Caco-2 (cell line): ENCODE measurements at regions not wholly inside any gene's neighbourhood (a gene's known extent, or its start where the extent isn't known, plus 50 kb on each side); places are given as distances from the start of the nearest gene placed in this dataset.

Experiments
- BruUV-seq: library from RNA; stranded (reverse); fragments of 400-500 nt; replicated peaks from 2 replicates; lab custom pipeline; 2021; lab: Mats Ljungman, UMichigan
- CTCF ChIA-PET: fragments of 300-600 bp; sonication (Branson Sonifier 250); formaldehyde crosslinking; loops from one replicate; lab custom pipeline; 2022; ENCODE audit warnings: antibody characterized with exemption; lab: Charles Lee
- POLR2A ChIA-PET: fragments of 300-600 bp; sonication (Branson Sonifier 250); formaldehyde crosslinking; loops from one replicate; lab custom pipeline; 2022; ENCODE audit warnings: antibody characterized with exemption; lab: Charles Lee
- DNase-seq, 2 experiments: peaks; one replicate each; pipeline versions ENCODE4 v3.0.0 to v3.0.0-alpha.2; 2020 to 2022
- H3K27me3 ChIP-seq: replicated peaks from 2 replicates; pipeline ENCODE4 v1.6.0; 2011; ENCODE audit warnings: low read length; ENCODE audit not compliant: control insufficient read depth, insufficient read depth
- H3K36me3 ChIP-seq: 2 replicates; pipeline ENCODE4 v1.5.1; 2011; ENCODE audit warnings: low read length; ENCODE audit not compliant: control insufficient read depth, insufficient read depth
- H3K4me1 ChIP-seq: fragments of 250-450 bp; sonication (Bioruptor Pico); 2 replicates; pipeline ENCODE4 v1.5.1; 2020; ENCODE audit warnings: mild to moderate bottlenecking
- H3K4me3 ChIP-seq: 2 replicates; pipeline ENCODE4 v1.5.1; 2011; ENCODE audit warnings: low read depth, mild to moderate bottlenecking, control low read depth, low read length
- H3K9me3 ChIP-seq: fragments of 250-450 bp; sonication (Bioruptor Pico); 2 replicates; pipeline ENCODE4 v1.5.1; 2020; ENCODE audit warnings: mild to moderate bottlenecking, moderate library complexity
- H3K27ac Mint-ChIP-seq: one replicate; pipeline ENCODE4 v1.8.0; 2022; ENCODE audit warnings: mixed read lengths; ENCODE audit not compliant: unreplicated experiment
- H3K27me3 Mint-ChIP-seq: one replicate; pipeline ENCODE4 v1.8.0; 2022; ENCODE audit warnings: mixed read lengths; ENCODE audit not compliant: insufficient read depth, unreplicated experiment
- H3K36me3 Mint-ChIP-seq: one replicate; pipeline ENCODE4 v1.8.0; 2022; ENCODE audit warnings: mild to moderate bottlenecking, mixed read lengths; ENCODE audit not compliant: insufficient read depth, unreplicated experiment
- H3K4me1 Mint-ChIP-seq: one replicate; pipeline ENCODE4 v1.8.0; 2022; ENCODE audit warnings: low read depth, mixed read lengths; ENCODE audit not compliant: unreplicated experiment
- H3K4me3 Mint-ChIP-seq: one replicate; pipeline ENCODE4 v1.8.0; 2022; ENCODE audit warnings: mild to moderate bottlenecking, moderate library complexity, mixed read lengths; ENCODE audit not compliant: unreplicated experiment
- H3K9me3 Mint-ChIP-seq: one replicate; pipeline ENCODE4 v1.8.0; 2022; ENCODE audit warnings: mixed read lengths; ENCODE audit not compliant: unreplicated experiment
- CTCF ChIP-seq, 2 experiments: fragments of 200-600 bp in 1 of 2; IDR thresholded peaks; 1 replicate in 1 of 2; 2 replicates in 1 of 2; pipeline versions ENCODE4 v1.5.1 to v1.8.0; 2011 to 2022; ENCODE audit warnings: antibody characterized with exemption in 1 of 2, control low read depth in 1 of 2, inconsistent platforms in 1 of 2, low read depth in 1 of 2, low read length in 1 of 2, mild to moderate bottlenecking in 1 of 2, moderate library complexity in 1 of 2; ENCODE audit not compliant: insufficient read depth in 1 of 2, severe bottlenecking in 1 of 2, unreplicated experiment in 1 of 2
- intact Hi-C: fragments of 100-400 bp; cut with micrococcal nuclease; formaldehyde crosslinking; loops from one replicate; pipeline ENCODE4 v1.10.0; 2022; ENCODE audit not compliant: unreplicated experiment

- H3K36me3 Mint-ChIP-seq: no peaks in the 10 kb centered on the region
- DNase-seq: no peak
- H3K9me3 Mint-ChIP-seq: no peaks in the 10 kb centered on the region
- H3K9me3 ChIP-seq: no peaks in the 10 kb centered on the region
- ChIA-PET CTCF (no interaction called here), POLR2A (no interaction called here)
- no peak overlapping the region for H3K4me3 Mint-ChIP-seq
- H3K27ac Mint-ChIP-seq: no peak overlapping the region
- H3K4me3 ChIP-seq: no peak overlapping the region
- H3K27me3 ChIP-seq: no peaks in the 10 kb centered on the region
- H3K36me3 ChIP-seq: no peaks in the 10 kb centered on the region
- intact Hi-C loops: no loop called here
- peaks cover 3% of the 10 kb centered on the region for H3K27me3 Mint-ChIP-seq
- no peaks in the 10 kb centered on the region for H3K4me1 Mint-ChIP-seq
- no TSS peak for BruUV-seq
- no peak for TF ChIP-seq CTCF (IDR thresholded peaks at IDR 0.05; ENCODE audit: insufficient read depth in 1 of 2, low read depth in 1 of 2, low read length in 1 of 2, severe bottlenecking in 1 of 2, unreplicated experiment in 1 of 2)
- H3K4me1 ChIP-seq: no peaks in the 10 kb centered on the region
Measured at GRCh38 chr22:49077036-49077393, 750.7 kb downstream of the BRD1 start.

GRCh38 chr22:49076300-49077035, 751.2 kb downstream of the BRD1 start:
- H3K4me3 Mint-ChIP-seq: no peak overlapping the region
- H3K27ac Mint-ChIP-seq: no peak overlapping the region
- Histone ChIP-seq H3K36me3 (no peaks in the 10 kb centered on the region), H3K27me3 (no peaks in the 10 kb centered on the region), H3K9me3 (no peaks in the 10 kb centered on the region), H3K4me3 (no peak overlapping the region), H3K4me1 (no peaks in the 10 kb centered on the region)
- H3K36me3 Mint-ChIP-seq: no peaks in the 10 kb centered on the region
- TF ChIP-seq CTCF (IDR thresholded peaks at IDR 0.05; ENCODE audit: insufficient read depth in 1 of 2, low read depth in 1 of 2, low read length in 1 of 2, severe bottlenecking in 1 of 2, unreplicated experiment in 1 of 2): no peak
- peaks cover 6% of the 10 kb centered on the region for H3K27me3 Mint-ChIP-seq
- no peak for DNase-seq
- POLR2A ChIA-PET: no interaction called here
- no peaks in the 10 kb centered on the region for H3K4me1 Mint-ChIP-seq
- CTCF ChIA-PET: no interaction called here
- no peaks in the 10 kb centered on the region for H3K9me3 Mint-ChIP-seq
- no TSS peak for BruUV-seq
- intact Hi-C loops: no loop called here

GRCh38 chr22:49075150-49075549, 752.5 kb downstream of the BRD1 start:
- POLR2A ChIA-PET: no interaction called here
- Mint-ChIP-seq H3K36me3 (no peaks in the 10 kb centered on the region), H3K4me3 (no peak overlapping the region), H3K27me3 (peaks cover 8% of the 10 kb centered on the region), H3K4me1 (no peaks in the 10 kb centered on the region), H3K9me3 (no peaks in the 10 kb centered on the region), H3K27ac (no peak overlapping the region)
- DNase-seq: no peak
- intact Hi-C loops: no loop called here
- Histone ChIP-seq H3K27me3 (no peaks in the 10 kb centered on the region), H3K4me1 (no peaks in the 10 kb centered on the region), H3K4me3 (no peak overlapping the region), H3K36me3 (no peaks in the 10 kb centered on the region), H3K9me3 (no peaks in the 10 kb centered on the region)
- BruUV-seq: no TSS peak
- CTCF ChIA-PET: no interaction called here
- TF ChIP-seq CTCF (IDR thresholded peaks at IDR 0.05; ENCODE audit: insufficient read depth in 1 of 2, low read depth in 1 of 2, low read length in 1 of 2, severe bottlenecking in 1 of 2, unreplicated experiment in 1 of 2): no peak
